NCI-H2107 treated with DMSO at 0.1 percent for 48 hours (cell line): ENCODE measurements at regions not wholly inside any gene's neighbourhood (a gene's known extent, or its start where the extent isn't known, plus 50 kb on each side); places are given as distances from the start of the nearest gene placed in this dataset.

Experiments
- DNase-seq: peaks from one replicate; lab custom pipeline; 2025; ENCODE audit not compliant: unreplicated experiment; lab: John Stamatoyannopoulos, UW

DNA sequence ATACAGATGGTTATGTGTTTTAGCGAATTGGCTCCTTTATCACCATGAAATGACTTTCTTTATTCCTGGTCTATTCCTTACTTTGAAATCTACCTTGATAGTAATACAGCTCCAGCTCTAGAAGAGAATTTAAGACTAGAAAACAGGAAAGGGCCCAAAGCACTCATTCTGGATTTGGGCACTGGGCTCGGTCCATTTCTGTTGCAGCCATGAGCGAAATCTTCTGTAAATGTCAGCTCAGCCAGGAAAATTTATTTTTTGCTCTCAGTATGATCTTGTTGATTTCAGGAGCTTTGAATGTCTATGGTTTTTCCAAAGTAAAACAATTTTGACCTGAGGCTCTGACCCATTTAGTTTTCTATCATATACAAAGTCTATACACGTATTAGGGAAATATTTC is 104.1 kb downstream of the DIRAS2 start:
- no peak for DNase-seq

DNA sequence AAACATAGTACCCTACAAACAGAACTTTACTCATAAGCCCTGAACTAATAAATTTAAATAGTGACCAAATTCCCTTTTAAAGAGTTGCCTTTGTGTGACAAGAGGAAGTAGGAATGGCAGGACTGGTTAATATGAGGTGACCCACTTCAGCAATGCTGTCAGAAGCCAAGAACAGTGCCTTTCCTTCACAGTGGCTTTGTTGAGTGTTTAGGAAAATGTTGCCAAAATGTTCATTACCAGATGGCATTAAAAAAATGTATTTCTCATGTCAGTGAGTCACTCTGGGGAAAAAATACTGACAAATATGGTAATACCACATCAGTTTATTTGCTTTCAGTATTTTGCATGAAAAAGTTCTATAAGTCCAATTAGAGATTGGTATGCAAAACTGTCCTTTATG is 103.3 kb downstream of the DIRAS2 start:
- DNase-seq, result no peak

- DNase-seq, result no peak
These were observed 101.9 kb downstream of the DIRAS2 start for GRCh38 chr9:90540734-90541133.

- no peak for DNase-seq
These were observed 98.1 kb downstream of the DIRAS2 start for GRCh38 chr9:90544488-90544887.

- peak; percentile 21 for DNase-seq
These were observed 96.4 kb downstream of the DIRAS2 start for GRCh38 chr9:90546200-90546599.

DNA sequence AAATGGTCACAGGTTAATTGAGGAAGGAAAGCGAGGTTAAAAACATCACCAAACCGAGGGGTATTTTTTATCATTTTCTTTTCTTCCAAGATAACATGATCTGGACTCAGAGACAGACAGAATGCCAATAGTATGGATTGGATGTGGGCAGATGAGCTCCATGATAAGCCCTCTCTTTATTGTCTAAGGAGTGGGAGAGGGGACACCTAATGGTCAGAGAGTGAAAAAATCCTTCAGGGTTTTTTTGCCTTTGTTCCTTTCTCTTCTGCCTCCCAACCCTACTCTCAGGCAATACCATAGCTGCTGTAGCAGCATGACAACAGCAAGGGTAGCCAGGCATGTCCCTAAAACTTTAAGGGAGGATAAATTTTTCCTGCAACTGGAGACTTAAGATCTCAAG is 94.7 kb downstream of the DIRAS2 start:
- DNase-seq, result no peak

GRCh38 chr9:90552317-90552716 is 90.3 kb downstream of the DIRAS2 start:
- DNase-seq, result no peak

DNA sequence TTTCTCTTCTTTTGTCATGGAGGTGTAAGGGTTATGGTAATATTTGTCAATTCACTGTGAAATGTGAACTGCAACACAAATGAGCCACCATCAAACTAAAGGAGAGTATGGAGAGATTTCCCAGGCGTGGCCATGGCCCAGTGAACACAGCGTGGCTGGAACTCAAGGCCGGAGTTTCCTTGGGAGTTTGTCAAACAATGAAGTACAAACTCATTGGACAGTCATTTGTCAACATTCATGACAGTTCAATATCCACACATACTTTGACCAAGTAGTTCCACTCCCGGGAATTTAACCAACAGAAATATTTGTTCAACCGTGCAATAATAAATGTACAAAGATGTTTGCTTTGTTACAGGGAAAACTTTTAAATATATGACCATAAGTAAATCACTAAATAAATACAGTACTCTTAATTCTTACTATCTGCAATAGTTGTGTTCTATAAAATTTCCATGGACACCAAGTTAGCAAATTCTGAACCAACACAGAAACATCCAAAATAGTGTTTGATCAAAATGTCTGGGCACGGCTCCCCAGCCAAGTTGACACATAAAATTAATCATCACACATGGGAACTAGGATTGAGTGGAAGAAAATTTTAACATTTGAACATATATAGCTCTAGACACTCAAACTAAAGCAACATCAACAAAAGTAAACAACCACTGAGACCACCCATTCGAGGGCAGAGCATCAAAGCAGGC is 87.1 kb downstream of the DIRAS2 start:
- DNase-seq, result no peak

DNA sequence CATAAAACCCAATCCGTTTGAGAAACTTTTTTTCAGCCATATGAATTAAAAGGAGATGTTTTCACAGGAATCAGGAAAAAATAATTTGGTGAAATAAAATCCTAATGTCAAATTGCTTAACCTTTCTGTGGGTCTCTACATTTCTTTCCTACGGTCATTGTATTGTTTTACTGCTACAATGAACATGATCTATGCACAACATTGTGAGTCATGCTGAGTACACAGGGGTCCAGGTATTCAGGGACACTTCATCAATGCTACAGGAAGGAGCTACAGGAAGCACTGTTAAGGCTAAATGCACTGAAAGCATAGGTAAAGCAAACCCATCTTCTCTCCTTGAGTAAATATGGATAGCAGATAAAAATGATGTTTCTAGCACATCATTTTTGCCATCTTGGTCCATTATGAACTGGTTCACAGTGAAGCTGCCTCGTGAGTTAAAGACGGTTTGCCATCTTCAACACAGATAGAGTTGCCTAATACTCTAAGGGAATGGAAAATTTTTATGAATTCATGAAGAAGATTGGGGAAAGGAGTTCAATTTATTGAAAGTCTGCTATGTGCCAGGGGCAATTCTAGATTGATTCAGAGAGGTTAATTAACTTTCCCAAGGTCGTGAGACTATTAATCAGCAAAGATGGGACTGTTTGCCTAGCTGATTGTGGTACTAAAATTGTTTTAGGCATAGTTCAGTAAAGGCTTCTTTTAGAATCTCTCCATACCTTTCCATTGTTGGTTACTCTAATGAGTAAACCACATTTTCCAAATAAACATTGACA is 85.5 kb downstream of the DIRAS2 start:
- DNase-seq, result no peak

- no peak for DNase-seq
These were observed 83.2 kb downstream of the DIRAS2 start for GRCh38 chr9:90559075-90560073.
